CD4-positive, alpha-beta T cell treated with Interferon gamma for 1 hour (primary cell): ENCODE measurements at regions not wholly inside any gene's neighbourhood (a gene's known extent, or its start where the extent isn't known, plus 50 kb on each side); places are given as distances from the start of the nearest gene placed in this dataset.
"Not testable (repeated sequence)": the region's sequence is repeated elsewhere in the genome, so short reads cannot be mapped to it uniquely, and the experiment has no call there.

Experiments
- DNase-seq: peaks from one replicate; pipeline ENCODE4 v3.0.0-alpha.2; 2020

DNA sequence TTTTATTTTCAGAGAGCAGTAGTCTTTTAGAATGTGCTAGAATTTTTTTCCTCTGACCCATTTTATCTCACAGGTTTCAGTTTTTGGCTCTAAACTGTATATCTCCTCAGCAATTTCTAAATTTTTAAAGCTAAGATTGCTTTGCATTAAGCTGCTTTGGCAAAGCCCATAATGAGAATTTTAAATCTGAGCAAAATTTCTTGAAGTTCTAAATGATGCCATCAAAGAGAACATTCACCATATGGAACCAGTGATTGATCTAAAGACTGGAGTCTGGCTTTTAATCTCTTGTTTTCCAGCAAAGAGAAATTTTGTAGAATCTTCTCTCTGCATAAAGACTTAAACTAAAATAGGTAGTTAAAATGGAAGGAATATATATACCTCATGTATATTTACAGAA is 313.6 kb downstream of the TBC1D32 start:
- no peak for DNase-seq

DNA sequence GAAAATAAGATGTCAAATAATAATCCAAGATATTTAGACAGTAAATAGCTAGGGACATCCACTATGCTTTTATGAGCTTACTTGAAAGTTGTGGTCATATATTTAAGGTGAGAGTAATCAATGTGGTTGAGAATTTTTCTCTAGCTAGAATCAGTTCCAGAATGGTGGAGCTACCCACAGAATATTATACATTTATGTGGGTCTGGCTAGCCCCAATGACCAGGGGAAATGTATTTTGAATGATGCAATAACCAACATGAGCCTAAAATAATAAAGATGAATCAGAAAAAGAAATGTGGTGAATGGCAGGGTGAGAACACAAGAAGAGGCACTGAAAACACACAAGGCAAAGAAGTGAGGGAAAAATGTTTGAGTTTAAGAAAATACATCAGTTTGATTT is 325.7 kb downstream of the TBC1D32 start:
- no peak for DNase-seq

DNA sequence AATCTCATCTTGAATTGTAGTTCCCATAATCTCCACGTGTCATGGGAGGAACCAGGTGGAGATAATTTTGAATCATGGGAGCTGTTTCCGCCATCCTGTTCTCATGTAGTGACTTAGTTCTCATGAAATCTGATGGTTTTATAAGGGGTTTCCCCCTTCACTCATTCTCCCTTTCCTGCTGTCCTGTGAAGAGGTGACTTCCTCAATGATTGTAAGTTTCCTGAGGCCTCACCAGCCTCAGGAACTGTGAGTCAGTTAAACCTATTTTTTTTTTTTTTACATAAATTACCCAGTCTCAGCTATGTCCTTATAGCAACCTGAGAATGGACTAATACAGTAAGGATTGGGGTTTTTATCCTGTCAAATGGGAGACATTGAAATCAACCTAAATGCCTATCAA is 328.3 kb downstream of the TBC1D32 start:
- no peak for DNase-seq

DNA sequence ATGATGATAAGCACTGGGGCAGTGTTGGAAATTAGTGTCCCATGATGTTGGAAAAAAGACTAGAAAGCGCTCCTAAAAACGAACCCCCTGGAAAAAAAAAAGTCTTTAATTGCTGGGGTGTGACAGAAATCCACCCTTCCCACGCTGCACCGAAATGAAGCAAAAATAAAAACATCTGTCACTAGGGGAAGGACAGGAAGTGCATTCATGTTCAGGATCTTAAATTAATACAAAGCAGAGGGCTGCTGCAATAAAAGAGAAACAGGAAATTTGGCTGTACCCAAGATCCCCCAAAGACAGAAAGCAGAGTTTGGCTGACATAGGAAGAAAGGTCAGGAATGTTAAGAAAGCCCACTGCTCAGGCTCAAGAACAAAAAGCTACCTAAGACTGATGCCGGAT is 333.9 kb downstream of the TBC1D32 start:
- DNase-seq = no peak

DNA sequence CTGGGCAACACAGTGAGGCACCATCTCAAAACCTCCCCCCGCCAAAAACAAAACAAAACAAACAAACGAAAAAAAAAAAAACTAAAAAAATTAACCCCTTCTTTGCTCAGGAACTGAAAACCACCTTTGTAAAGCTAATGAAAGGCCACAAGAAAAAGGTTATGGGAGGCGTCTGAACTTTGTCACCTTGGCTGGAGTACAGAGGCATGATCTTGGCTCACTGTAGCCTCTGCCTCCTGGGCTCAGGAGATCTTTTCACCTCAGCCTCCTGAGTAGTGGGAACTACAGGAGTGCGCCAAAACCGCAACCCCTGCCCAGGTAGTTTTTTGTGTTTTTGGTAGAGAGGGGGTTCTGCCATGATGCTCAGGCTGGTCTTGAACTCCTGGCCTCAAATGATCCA is 337.9 kb downstream of the TBC1D32 start:
- DNase-seq = no peak

DNA sequence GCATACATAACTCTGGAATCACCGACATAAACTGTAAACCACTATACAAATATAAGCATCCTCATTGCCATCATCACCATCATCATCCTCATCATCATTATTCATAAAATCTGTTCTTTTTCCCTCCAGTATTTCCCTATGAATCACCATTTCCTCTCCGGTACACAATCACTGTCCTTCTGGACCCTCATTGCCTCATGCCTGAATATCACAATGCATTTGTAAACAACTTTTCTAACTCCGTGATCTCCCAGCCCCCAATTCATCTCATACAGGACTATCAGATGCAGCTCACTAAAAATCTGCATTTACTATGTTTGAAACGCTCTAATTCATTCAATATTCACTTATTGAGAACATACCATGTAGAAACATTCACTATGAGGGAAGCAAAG is 339.7 kb downstream of the TBC1D32 start:
- no peak for DNase-seq

DNA sequence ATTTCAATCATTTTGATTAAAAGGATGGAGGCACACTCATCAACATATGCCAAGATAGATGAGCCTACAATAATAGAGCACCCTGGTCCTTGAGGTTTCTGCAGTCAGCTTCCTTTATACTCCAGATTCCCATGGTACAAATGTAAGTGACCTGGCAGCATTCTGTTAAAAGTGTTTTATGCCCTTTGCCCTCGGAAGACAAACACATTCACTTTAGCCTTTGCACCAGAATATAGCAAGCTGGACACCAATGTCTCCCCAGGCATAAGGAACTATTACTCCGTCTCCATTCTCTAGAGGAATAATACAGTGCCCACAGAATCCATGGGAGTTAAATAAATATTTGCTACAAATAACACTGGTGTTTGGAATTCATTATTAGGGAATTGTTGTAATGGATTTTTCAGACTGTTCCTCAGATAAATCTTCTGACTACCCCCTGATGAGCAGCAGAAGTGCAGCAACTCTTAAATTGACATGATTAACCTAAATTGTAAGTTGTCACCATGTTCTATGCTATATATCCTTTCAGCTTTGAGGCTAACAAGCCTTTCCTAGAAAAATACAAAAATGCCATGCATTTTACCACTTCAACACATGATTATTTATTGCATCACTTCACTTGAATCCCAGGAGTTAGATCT is 340.2 kb downstream of the TBC1D32 start:
- no peak for DNase-seq

DNA sequence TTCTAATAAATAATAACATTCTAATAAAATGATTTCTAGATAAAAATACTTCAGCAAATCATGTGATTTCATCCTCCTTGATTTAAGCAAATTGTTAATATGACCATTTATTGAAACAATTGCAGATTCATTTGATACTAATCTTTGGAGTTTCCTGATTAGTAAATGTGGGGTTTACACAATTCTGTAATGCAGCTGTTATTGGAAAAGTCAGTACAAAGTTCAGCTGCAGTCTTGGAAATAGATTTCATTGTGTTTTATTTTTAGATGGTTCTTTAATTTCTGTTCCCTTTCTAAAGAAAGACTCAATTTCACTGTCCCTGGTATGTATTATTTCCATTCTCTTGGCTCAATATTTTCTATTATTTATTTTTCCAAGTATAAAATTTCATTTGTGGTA is 342.0 kb downstream of the TBC1D32 start:
- no peak for DNase-seq

DNA sequence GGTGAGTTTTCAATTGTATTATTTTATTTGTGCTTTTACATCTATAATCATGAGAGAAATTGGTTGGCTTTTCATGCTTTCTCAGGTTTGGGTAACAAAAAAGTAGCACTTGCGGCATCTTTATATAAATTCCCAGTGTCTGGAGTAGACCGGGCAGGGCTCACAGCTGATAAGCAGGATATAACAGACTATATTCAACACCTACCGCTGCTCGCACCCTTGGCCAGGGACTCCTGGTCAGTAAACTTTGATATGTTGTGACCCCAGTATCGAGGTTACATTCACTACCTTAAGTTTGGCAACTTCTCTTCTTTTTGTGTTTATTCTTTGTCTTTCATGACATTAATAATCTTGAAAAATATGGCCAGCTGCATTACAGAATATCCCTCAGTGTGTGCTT is 343.4 kb downstream of the TBC1D32 start:
- no peak for DNase-seq

DNA sequence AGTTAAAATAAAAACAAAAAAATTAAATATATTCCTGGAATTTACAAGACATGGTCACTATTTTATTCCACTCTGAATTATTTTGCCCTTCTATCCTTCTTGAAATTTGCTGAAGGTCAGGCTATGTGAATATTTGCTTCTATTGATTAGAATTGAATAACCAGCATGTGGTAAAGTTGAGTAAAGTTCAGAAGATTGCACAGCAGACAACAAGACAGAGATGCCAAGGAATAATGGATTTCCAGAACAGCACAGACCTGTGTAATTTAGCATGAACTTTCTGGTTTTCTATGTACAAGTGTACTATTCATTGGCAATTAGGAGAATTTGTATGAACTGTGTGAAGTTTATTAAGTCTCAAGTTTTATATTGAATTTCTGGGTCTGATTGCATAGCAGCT is 352.4 kb downstream of the TBC1D32 start:
- no peak for DNase-seq

DNA sequence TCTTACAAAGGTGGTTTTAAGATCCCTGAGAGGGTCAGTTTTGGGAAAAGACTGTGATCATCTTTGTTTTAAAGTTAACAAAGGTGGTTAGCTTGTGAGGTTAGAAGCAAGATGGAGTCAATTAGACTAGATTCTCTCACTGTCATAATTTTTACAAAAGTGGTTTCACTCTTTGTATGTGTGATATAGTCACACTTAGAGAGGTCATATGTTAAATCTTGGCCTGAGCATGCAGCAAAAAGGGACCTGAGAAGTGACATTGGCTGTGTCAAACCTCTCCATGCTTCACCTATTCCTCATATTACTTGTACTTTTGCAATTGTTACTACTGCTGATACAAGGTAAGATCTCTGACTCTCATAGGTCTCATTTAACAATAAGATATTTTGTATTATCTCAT is 368.0 kb downstream of the TBC1D32 start:
- DNase-seq = no peak

DNA sequence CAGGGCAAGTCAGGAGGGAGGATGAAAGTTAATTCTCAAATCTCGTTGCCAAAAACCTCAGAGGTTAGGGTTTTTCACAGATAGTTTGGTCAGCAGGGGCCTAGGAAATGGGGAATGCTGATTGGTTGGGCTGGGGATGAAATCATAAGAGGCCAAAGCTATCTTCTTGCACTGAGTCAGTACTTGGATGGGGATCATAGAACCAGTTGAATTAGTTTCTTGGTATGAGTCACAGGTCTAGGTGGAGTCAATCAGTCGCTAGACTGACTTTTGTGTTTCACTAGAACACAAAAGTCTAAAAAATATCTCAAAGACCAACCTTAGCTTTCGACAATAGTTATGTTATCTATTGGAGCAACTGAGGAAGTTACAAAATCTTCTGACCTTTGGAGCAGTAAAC is 368.5 kb downstream of the TBC1D32 start:
- no peak for DNase-seq

DNA sequence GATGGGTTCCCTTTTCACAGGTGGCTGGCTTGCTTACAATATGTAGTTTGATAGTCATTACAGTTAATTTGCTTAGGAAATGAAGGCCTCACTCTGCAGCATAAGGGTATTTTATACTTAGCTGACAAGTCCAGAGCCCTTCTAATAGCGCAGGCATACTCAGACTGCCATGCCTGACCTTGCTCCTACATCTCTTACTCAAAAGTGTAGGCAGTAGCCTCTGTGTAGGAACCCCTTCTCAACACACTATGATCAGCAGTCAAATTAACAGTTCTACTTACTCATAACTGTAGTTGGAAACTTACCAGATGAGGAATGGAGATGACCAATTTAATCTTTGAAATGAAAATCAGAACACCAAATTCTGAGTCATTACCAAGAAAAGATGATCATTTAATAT is 373.5 kb downstream of the TBC1D32 start:
- DNase-seq = no peak

DNA sequence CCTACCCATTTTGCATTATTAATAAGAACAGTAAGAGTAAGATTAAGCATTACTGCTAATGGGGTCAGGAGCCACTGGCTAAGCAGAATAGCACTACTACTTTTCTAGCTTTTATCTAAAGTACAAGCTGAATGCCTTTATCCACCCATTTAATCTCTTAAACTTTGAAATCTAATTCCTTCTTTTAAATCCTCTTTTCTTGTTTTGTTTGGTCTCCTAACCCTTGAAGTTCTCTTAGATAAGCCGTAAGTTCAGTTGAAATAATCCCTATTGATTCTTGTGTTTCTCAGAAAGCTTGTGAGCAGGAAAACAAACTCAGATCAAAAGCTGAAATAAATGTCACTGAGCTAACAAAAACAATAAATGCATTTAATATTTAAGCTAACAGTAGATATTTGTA is 380.2 kb downstream of the TBC1D32 start:
- no peak for DNase-seq

DNA sequence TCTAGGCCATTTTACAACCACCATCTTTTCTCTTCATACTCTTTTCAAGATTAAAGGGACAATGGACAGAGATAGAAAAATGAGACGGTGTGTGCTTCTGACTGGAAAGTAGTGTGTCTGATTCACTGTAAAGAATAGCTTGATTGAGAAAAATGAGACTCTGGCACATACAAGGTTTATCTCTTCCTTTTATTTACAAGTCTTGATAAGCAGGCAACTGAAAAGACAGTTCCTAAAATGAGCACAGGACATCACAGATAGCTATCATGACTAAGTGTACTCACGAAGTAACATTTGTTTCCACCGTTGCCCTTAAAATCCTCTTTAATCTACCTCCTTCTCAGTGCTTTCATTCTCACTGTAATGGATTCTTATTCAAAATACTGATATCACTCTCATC is 383.0 kb downstream of the TBC1D32 start:
- no peak for DNase-seq

DNA sequence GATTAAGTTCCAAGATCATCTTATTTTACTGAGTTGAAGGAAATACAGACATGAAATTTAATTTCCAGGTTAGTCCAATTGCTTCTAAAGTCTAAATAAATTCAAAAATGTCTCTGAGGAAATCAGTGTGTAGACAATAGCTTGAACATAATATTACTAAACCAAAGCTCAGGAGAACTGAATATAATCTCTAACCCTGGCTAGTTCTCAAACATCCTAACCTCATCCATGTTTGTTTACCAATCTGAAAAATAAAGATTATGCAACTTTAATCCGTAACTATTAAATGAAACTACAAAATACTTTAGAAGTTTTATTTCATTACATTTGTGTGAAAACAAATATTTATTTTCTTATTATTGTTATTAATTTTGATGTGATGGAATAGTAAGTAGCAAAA is 387.2 kb downstream of the TBC1D32 start:
- DNase-seq = no peak

DNA sequence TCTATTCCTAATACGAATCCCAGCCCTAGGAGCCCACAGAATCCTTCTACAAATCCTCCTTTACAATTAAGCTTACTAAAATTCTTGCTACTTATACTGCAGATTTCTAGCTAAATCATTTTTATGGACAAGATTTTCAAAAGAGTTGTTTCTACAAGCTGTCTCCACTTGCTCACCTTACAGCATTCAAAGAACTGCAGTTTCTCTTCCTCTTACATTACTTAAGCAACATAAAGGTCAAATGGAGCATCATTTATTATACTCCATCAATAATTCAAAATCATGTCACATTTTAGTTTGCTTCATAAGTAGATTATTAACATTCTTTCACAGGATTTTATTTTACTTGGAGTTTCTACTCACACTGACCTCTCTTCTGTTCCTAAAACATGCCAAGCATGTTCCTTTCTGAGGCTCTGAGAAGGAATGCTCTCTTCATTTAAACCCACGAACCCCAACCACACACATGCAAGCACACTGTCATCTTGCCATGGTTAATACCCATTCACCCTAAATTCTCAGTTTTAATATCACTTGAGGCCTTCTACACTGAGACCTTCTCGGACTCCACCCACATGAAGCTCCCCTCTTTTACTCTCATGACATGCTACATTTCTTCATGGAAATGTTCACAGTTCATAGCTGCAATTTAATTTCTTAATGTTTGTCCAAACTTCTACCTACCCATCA is 388.2 kb downstream of the TBC1D32 start:
- DNase-seq = no peak

DNA sequence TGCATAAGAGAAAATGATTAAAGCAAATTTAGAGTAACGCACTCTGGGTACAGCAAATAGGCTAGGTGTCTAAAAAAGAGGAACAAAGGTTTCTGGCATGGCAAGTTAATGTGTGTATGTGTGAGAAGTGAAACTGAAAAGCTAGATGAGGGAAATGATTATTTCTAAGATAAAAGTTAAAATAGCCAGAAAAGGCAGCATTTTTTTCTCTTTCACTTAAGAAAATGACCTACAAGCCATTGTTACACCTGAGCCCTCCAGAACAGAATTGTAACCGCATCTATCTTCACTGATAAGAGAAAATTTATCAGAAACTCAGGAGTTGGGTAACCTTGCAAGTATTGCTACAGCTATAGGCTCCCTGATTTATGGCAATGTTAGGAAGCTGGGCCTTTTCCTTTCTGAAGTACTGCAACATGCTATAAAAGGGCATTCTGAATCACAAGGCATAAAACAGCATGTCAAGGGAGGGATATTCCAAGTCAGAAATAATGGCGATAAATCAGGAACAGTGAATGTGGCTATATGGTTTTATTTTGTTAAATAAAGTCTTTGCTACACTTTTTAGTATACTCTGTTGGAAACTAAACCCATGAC is 395.3 kb downstream of the TBC1D32 start:
- no peak for DNase-seq

DNA sequence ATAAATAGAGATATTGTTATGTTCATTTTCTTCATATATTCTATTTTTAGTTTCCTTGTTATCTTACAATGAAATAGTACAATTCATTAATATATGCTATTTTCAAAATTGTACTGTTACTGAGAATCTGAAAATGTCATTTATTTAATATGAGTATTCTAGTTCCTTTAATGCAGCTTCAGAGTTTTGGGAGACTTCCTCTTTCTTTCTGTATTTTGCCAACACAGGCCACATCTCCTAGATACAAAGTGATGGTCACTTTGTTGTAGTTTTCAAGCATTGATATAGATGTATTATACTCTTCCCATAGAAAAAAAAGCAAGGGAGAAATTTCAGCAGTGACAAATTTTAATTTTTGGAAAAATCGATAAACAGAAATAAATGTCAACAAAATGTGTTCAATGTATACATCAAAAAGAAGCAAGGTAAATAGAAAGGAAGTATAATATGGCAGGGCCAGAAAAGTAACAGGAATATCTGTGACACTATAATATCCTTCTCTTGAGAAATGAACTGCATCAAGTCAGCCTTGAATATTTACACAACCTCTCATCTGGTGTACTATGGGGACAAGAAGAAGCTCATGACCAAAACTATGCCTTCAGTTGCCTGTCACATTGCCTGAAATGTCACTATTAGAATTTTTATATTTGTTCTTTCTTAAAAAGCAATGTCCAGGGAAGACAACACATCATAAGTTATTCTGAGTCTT is 396.0 kb downstream of the TBC1D32 start:
- no peak for DNase-seq

DNA sequence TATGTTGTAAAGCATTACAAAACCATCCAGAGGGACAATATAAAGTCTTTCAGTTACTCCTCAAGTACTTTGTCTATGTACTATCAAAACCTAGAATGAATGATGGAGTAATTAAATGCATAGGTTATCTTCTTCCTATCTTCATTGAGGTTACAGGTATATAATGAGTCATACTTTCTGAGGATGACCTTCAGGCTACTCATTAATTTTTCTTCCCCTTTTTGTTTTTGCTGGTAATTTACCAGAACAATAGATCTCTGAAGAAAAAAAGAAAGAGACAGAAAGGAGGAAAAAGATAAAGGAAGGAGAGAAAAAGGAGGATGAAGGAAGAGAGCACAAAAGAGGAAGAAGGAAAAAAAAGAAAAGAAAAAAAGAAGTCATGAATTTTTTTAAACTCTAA is 398.4 kb downstream of the TBC1D32 start:
- no peak for DNase-seq

DNA sequence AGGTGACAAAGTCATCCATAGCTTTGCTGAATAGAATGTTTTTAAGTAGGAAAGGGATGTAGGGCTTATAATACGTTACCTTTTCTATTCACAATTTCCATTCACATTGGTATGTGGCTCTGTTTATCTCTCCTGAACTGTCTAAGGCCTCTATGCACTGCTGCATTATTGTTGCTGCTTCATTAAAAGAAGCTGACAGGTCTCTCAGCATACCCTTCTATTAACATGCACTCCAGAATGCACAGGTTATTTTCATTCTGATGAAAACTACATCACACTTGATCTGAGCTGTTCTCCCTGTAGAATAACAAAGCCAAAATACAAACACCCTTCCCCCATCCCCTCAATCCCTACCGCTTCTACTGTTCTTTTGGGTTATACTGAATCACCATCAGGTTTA is 399.3 kb downstream of the TBC1D32 start:
- DNase-seq = no peak

DNA sequence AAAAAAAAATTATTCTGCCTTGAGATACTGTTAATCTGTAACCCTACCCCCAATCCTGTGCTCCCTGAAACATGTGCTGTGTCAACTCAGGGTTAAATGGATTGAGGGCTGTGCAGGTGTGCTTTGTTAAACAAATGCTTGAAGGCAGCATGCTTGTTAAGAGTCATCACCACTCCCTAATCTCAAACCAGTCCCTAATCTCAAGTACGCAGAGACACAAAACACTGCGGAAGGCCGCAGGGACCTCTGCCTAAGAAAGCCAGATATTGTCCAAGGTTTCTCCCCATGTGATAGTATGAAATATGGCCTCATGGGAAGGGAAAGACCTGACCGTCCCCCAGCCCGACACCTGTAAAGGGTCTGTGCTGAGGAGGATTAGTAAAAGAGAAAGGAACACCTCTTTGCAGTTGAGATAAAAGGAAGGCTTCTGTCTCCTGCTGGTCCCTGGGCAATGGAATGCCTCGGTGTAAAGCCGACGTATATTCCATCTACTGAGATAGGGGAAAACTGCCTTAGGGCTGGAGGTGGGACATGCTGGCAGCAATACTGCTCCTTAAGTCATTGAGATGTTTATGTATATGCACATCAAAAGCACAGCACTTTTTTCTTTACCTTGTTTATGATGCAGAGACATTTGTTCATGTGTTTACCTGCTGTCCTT is 402.6 kb downstream of the TBC1D32 start:
- not testable (repeated sequence) for DNase-seq

DNA sequence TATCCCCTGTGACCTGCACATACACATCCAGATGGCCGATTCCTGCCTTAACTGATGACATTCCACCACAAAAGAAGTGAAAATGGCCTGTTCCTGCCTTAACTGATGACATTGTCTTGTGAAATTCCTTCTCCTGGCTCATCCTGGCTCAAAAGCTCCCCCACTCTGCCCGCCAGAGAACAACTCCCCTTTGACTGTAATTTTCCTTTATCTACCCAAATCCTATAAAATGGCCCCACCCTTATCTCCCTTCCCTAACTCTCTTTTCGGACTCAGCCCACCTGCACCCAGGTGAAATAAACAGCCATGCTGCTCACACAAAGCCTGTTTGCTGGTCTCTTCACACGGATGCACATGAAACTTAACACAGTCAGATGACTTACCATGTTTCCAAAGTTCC is 403.8 kb downstream of the TBC1D32 start:
- not testable (repeated sequence) for DNase-seq

DNA sequence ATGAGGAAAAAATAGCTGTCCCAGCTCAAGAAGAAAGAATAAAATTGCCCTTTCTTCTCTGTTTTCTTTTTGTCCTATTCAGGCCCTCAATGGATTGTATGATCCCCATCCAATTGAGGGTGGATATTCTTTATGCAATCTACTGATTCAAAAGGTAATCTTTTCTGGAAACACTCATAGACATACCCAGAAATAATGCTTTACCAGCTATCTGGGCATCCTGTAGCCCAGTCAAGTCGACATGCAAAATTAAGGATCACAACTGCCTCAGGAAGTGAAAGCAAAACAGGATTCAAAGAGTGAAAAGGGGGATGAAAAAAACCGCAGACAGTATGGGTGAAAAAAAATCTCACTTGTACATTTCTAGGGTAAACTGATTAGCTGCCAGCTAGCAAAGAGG is 410.1 kb downstream of the TBC1D32 start:
- DNase-seq = no peak
